ENCODE measurements at regions not wholly inside any gene's neighbourhood (a gene's known extent, or its start where the extent isn't known, plus 50 kb on each side); places are given as distances from the start of the nearest gene placed in this dataset.

DNA sequence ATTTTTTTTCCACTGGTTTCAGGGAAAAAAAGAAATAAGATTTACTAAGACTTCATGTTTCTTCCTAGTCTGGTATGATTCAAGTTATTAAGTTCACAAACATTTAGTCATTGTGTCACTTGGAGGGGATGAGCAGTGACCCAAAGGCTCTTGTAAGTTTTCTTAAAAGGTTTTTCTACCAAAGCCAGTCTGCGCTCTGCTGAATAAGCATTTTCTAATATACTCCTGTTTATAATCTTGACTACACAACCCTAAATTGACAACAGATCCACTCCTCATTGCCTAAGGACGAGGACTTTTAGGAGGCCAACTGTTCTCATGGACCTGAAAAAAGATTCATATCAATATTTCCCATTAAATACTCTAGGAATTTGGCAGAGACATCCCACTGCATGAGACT lies 161.1 kb upstream of the TLL1 start:
- ATAC-seq (no peak), DNase-seq (ENCODE audit: low read depth, low spot score) (no peak)
- Histone ChIP-seq H4K20me1 (ENCODE audit: insufficient read depth) (no peaks in the 10 kb centered on the region), H3K4me1 (ENCODE audit: control insufficient read depth in 1 of 2, insufficient read depth in 2 of 2, low read length in 2 of 2) (peaks cover 4 to 8% of the 10 kb centered on the region in 2 experiments; a peak in 2 of 4 replicates), H3K36me3 (ENCODE audit: control insufficient read depth in 1 of 2, insufficient read depth in 2 of 2, low read length in 2 of 2) (no peaks in the 10 kb centered on the region), H3K9ac (ENCODE audit: low read length) (no peak overlapping the region), H3K9me2 (ENCODE audit: insufficient read depth) (0 out of 2 replicates have a peak, but pooled peaks cover 8% of the 10 kb centered on the region), H3K4me3 (replicated peaks in 1 of 2; ENCODE audit: low read depth in 1 of 2, low read length in 2 of 2) (no peak overlapping the region), H3K4me2 (ENCODE audit: low read length) (no peak overlapping the region), H3K27me3 (ENCODE audit: insufficient read depth, low read length) (no peaks in the 10 kb centered on the region), H3K27ac (ENCODE audit: low read depth, low read length) (no peak overlapping the region), H3K79me2 (ENCODE audit: insufficient read depth, low read length) (no peaks in the 10 kb centered on the region), H3K9me3 (ENCODE audit: control insufficient read depth in 1 of 2, insufficient read depth in 1 of 2, low read depth in 1 of 2, low read length in 2 of 2) (no peaks in the 10 kb centered on the region), H2AFZ (ENCODE audit: low read depth, low read length, poor library complexity, severe bottlenecking) (no peak overlapping the region)
- ChIA-PET POLR2A (no interaction called here), RAD21 (ENCODE audit: low non-redundant PET in 1 of 2, low total read pairs in 2 of 2, uncharacterized antibody in 2 of 2, unreplicated experiment in 2 of 2) (no interaction called here), CTCF (no interaction called here)
- TF ChIP-seq MAX (IDR thresholded peaks at IDR 0.05): no peak
- TF ChIP-seq, protein P1, sequence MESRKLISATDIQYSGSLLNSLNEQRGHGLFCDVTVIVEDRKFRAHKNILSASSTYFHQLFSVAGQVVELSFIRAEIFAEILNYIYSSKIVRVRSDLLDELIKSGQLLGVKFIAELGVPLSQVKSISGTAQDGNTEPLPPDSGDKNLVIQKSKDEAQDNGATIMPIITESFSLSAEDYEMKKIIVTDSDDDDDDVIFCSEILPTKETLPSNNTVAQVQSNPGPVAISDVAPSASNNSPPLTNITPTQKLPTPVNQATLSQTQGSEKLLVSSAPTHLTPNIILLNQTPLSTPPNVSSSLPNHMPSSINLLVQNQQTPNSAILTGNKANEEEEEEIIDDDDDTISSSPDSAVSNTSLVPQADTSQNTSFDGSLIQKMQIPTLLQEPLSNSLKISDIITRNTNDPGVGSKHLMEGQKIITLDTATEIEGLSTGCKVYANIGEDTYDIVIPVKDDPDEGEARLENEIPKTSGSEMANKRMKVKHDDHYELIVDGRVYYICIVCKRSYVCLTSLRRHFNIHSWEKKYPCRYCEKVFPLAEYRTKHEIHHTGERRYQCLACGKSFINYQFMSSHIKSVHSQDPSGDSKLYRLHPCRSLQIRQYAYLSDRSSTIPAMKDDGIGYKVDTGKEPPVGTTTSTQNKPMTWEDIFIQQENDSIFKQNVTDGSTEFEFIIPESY (IDR thresholded peaks at IDR 0.05; ENCODE audit: extremely low read depth, insufficient replicate concordance, low read length): no peak
- TF ChIP-seq ELF1 (IDR thresholded peaks at IDR 0.05; ENCODE audit: borderline replicate concordance, low read depth): no peak
- no peak for TF ChIP-seq CBX3 (IDR thresholded peaks at IDR 0.05; ENCODE audit: low read depth)
- no peak for TF ChIP-seq ZNF274 (IDR thresholded peaks at IDR 0.05; ENCODE audit: low read depth, low read length)
- no peak for TF ChIP-seq RAD21 (IDR thresholded peaks at IDR 0.05; ENCODE audit: low read depth)
- no peak for TF ChIP-seq ATF3 (IDR thresholded peaks at IDR 0.05)
- no peak for TF ChIP-seq SRF (IDR thresholded peaks at IDR 0.05; ENCODE audit: low read depth)
- no peak for TF ChIP-seq SIN3A (IDR thresholded peaks at IDR 0.05; ENCODE audit: low read depth)
- intact Hi-C loops (cut with micrococcal nuclease): no loop called here
- no TSS peak for BruUV-seq (replicated peaks)
